ENCODE measurements at regions not wholly inside any gene's neighbourhood (a gene's known extent, or its start where the extent isn't known, plus 50 kb on each side); places are given as distances from the start of the nearest gene placed in this dataset.

GRCh38 chr5:98982880-98983279, 54.1 kb upstream of the CHD1 start:
- H3K9me3 ChIP-seq (ENCODE audit: control insufficient read depth in 2 of 2, insufficient read depth in 1 of 2, low read length in 1 of 2) = no peaks in the 10 kb centered on the region
- H3K4me1 ChIP-seq (ENCODE audit: control insufficient read depth in 2 of 2, insufficient read depth in 2 of 2, low read length in 2 of 2) = no peaks in the 10 kb centered on the region
- no peak overlapping the region for H3K4me3 ChIP-seq (ENCODE audit: low read length in 2 of 2)
- H3K27me3 ChIP-seq (ENCODE audit: control insufficient read depth in 2 of 2, insufficient read depth in 1 of 2, low read length in 1 of 2) = no peaks in the 10 kb centered on the region
- H3K36me3 ChIP-seq (ENCODE audit: control insufficient read depth in 2 of 2, insufficient read depth in 2 of 2, low read length in 1 of 2) = no peaks in the 10 kb centered on the region
- WGBS = over 99% methylated on average over 3 of the region's 3 CpGs
- no peak overlapping the region for H3K27ac ChIP-seq (ENCODE audit: low read depth in 1 of 2, low read length in 1 of 2)
- DNase-seq (ENCODE audit: low read depth in 6 of 9, low spot score in 9 of 9) = no peak

All from thymus (tissue), 11 donors.